NOMO-1 (cell line): ENCODE measurements at regions not wholly inside any gene's neighbourhood (a gene's known extent, or its start where the extent isn't known, plus 50 kb on each side); places are given as distances from the start of the nearest gene placed in this dataset.
"Not testable (repeated sequence)": the region's sequence is repeated elsewhere in the genome, so short reads cannot be mapped to it uniquely, and the experiment has no call there.

Experiments
- DNase-seq, 2 experiments: peaks; one replicate each; lab custom pipeline; 2025; ENCODE audit not compliant: unreplicated experiment in 2 of 2; lab: John Stamatoyannopoulos, UW

DNA sequence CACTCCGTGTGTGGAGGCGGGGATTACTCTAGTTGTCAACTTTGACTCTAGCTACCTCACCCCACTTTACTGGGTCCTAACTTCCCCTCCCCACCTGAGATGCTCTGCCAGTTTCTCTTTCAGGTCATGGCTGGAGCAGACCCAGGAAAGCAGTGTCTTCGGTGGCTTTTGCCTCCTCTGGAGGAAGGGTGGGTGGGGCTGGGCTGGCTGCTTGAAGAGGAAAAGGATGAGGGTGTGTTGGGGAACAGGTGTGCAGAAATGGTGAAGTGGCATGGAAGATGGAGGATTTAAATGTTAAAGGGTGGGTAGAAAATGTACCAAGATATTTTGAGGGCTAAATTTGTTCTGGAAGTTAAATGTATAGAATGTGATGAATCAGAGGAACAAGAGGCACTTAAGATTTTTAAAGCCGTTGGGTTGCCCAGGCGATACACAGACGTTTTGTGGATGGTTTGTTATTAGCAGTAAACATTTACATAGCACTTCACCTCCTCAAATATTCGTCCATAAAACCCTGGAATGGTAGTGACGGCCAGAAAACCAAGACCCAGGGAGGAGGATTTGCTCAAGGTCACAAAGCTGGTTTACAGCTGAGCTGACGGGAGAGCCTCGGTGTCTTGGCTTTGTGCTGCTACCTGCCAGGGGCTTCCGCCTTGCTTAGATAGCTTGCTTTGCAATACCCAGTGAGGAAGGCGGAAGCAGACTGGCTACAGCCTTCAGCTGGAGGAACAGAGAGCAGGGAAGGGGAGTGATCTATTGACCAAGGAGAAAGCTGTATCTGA is 72.2 kb upstream of the PRMT8 start:
- DNase-seq: no peak

- no peak for DNase-seq
These were observed 71.4 kb upstream of the PRMT8 start for GRCh38 chr12:3419558-3419957.

DNA sequence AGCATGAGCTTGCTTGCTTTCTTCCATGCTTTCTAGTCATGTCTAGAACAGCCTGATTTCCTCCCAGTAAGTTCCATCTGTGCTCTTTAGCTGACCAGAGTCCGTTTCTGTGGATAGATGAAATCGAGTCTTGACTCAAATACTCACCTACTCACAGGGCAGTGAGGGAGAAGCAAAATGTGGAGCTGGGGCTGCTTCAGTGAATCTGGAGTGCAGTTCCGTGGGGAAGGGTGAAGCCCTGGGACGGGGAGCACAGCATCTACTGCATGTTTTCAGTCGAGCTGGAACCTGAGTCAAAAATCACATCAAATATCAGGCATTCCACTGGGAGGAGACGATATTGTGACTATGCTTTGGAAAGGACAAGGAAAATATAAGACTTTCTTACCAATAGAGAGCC is 70.3 kb upstream of the PRMT8 start:
- no peak for DNase-seq

GRCh38 chr12:3421191-3421978 is 69.6 kb upstream of the PRMT8 start:
- no peak for DNase-seq

- DNase-seq: not testable (repeated sequence)
These were observed 66.2 kb upstream of the PRMT8 start for GRCh38 chr12:3424796-3425195.

GRCh38 chr12:3427956-3428355 is 63.0 kb upstream of the PRMT8 start:
- no peak for DNase-seq

DNA sequence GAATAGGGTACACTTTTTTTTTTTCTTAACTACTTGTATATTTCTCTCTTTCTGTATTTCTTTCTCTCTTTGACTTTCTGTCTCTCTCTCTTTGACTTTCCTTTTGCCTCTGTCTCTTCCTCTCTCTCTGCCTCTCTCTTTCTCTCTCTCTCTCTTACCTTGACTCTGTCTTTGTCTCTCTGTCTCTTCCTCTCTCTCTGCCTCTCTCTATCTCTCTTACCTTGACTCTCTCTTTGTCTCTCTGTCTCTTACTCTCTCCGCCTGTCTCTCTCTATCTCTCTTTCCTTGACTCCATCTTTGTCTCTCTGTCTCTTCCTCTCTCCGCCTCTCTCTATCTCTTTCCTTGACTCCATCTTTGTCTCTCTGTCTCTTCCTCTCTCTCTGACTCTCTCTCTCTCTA is 62.4 kb upstream of the PRMT8 start:
- DNase-seq: no peak

DNA sequence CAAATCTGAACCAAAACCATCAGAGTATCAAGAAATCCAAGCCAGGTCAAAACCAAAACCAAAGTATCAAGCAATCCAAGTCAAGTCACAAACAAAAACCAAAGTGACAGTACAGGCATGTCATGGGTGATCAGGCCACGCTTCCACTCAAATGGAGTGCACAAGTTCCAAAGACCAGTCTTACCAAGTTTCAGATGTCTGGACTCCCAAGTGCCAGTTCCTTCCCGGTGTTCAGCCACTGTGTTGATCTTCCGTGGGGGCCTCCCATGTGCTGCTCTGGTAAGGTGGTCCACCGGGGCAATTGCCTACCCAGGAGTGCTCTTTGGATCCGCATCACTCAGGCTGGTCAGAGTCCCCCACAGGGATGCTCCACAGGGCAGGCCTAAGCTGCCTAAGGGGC is 61.5 kb upstream of the PRMT8 start:
- not testable (repeated sequence) for DNase-seq

DNA sequence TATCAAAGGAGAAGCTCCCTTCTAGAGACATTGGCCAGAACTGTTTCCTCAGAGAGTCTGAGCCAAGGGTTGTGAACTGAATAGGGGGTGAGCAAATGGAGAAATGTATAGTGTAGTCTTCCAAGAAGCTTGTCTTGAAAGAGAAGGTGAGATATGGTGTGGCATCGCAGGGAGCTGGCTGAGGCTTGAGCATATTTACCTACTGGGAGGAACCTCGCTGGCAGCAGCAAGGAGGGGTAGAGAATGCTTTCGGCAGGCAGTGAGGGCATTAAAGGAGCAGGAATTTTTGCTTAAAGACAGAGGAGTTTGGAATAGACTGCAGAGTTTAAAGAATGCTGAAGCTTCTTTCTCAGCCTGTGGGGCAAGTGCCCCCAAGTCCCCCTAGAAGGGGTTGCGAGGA is 59.3 kb upstream of the PRMT8 start:
- DNase-seq: no peak

DNA sequence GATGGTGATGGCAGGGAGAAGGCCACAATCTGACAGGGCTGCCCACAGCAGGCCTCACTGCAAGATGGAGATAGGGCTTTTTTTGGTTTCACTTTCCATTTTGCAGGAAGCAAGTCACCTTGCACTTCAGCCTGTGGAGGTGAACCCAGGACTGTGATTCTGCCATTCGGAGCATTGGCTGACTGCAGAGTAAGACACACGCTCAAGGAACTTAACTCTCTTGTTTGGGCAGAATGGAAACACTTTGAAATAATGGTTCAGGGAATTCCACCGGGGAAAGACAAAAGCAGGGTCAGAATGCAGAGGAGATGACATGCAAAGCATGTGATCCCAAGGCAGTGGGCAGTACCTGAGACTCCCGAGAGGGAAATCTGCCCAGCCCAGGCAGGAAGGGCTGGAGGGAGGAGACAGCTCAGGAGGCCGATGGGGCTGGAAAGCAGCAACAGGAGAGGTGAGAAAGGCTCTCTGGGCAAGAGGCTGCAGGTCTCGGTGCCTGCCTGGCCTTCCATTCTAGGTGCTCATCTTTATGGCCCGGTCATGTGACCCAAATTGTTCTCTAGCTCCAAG is 58.7 kb upstream of the PRMT8 start:
- DNase-seq: no peak

GRCh38 chr12:3432868-3433267 is 58.1 kb upstream of the PRMT8 start:
- DNase-seq: no peak

DNA sequence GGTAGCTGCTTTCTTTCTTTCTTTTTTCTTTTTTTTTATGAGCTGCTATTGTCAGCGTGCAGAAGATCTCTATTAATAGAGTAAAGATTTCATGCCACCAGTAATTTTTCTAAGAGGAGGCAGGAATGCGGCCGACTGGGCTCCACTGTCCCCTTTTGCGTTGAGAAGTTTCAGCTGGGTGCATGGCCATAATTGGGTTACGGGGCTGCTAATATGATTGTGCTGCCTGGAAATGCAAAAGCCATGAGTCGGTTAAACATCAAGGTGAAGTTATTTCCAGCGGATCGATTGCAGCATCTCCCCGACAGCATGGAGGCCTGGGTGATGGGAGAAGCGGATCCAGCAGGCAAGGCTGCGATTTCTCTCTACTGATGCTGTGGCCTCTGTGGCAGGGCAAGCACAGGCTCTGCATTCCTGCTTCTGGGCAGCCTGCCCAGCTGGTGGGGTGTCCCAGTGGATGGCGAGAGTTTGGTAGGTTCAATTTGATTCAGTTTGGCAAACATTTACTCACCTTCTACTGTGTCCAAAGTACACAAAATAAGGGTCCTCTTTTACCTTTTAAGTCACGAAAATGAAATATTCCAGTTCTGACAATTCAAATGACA is 54.4 kb upstream of the PRMT8 start:
- no peak for DNase-seq

DNA sequence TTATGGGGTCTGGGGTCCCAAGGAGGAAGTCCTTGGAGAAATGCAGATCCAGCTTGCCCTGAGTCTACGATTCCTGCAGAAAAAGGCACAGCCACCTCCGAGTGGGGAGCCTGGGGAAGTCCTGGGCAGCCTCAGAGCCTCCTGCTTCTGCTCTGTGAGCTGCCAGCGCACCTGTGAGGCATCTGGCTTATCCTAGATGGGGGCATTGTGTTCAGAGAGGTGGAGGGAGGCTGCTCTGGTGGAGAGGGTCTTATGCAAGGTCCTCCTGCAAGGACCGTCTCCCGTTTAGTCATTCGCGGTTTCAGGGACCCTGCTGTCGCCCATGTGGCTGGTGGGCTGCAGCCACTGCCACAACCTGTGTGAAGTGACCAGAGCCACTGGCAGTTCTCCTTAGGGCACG is 53.0 kb upstream of the PRMT8 start:
- no peak for DNase-seq

GRCh38 chr12:3438401-3438800 is 52.6 kb upstream of the PRMT8 start:
- DNase-seq: no peak
